ENCODE measurements at regions not wholly inside any gene's neighbourhood (a gene's known extent, or its start where the extent isn't known, plus 50 kb on each side); places are given as distances from the start of the nearest gene placed in this dataset.
A peak's percentile ranks its signal among the peaks of the same experiment; 100 is the strongest.
"Not testable (repeated sequence)": the region's sequence is repeated elsewhere in the genome, so short reads cannot be mapped to it uniquely, and the experiment has no call there.

GRCh38 chr16:87108278-87108677 is 208.9 kb downstream of the C16orf95 start:
- DNase-seq (ENCODE audit: low spot score) = no peak

GRCh38 chr16:87108941-87109340 is 208.3 kb downstream of the C16orf95 start:
- no peak for DNase-seq (ENCODE audit: low spot score)

GRCh38 chr16:87114832-87115231 is 202.4 kb downstream of the C16orf95 start:
- DNase-seq (ENCODE audit: low spot score) = no peak

- DNase-seq (ENCODE audit: low spot score) = no peak
Observed at GRCh38 chr16:87115646-87116045, 201.5 kb downstream of the C16orf95 start.

- no peak for DNase-seq (ENCODE audit: low spot score)
Observed at GRCh38 chr16:87117936-87118335, 199.3 kb downstream of the C16orf95 start.

GRCh38 chr16:87119168-87119567 is 198.0 kb downstream of the C16orf95 start:
- DNase-seq (ENCODE audit: low spot score) = no peak

- DNase-seq (ENCODE audit: low spot score) = no peak
Observed at GRCh38 chr16:87119748-87120147, 197.4 kb downstream of the C16orf95 start.

GRCh38 chr16:87121816-87122215 is 195.4 kb downstream of the C16orf95 start:
- DNase-seq (ENCODE audit: low spot score) = no peak

GRCh38 chr16:87123356-87124001 is 193.7 kb downstream of the C16orf95 start:
- no peak for DNase-seq (ENCODE audit: low spot score)

GRCh38 chr16:87124405-87124804 is 192.8 kb downstream of the C16orf95 start:
- not testable (repeated sequence) for DNase-seq (ENCODE audit: low spot score)

- DNase-seq (ENCODE audit: low spot score) = no peak
Observed at GRCh38 chr16:87125206-87126155, 191.7 kb downstream of the C16orf95 start.

GRCh38 chr16:87126403-87127025 is 190.7 kb downstream of the C16orf95 start:
- no peak for DNase-seq (ENCODE audit: low spot score)

- DNase-seq (ENCODE audit: low spot score) = no peak
Observed at GRCh38 chr16:87127061-87127765, 190.0 kb downstream of the C16orf95 start.

GRCh38 chr16:87127766-87128147 is 189.4 kb downstream of the C16orf95 start:
- no peak for DNase-seq (ENCODE audit: low spot score)

GRCh38 chr16:87129771-87130170 is 187.4 kb downstream of the C16orf95 start:
- DNase-seq (ENCODE audit: low spot score) = no peak

- no peak for DNase-seq (ENCODE audit: low spot score)
Observed at GRCh38 chr16:87131061-87131995, 185.9 kb downstream of the C16orf95 start.

- no peak for DNase-seq (ENCODE audit: low spot score)
Observed at GRCh38 chr16:87131996-87132345, 185.2 kb downstream of the C16orf95 start.

GRCh38 chr16:87132361-87133014 is 184.7 kb downstream of the C16orf95 start:
- DNase-seq (ENCODE audit: low spot score) = peak; percentile 69

- no peak for DNase-seq (ENCODE audit: low spot score)
Observed at GRCh38 chr16:87133112-87133850, 183.9 kb downstream of the C16orf95 start.
